SK-N-MC (cell line): ENCODE measurements at regions not wholly inside any gene's neighbourhood (a gene's known extent, or its start where the extent isn't known, plus 50 kb on each side); places are given as distances from the start of the nearest gene placed in this dataset.

Experiments used
- EZH2 ChIP-seq: fragments of 200-600 bp; sonication (generic); IDR thresholded peaks from one replicate; pipeline ENCODE4 v1.6.1; 2017; ENCODE audit warnings: antibody characterized with exemption
- POLR2AphosphoS5 ChIP-seq: IDR thresholded peaks from 2 replicates; pipeline ENCODE4 v1.6.1; 2012; ENCODE audit warnings: mild to moderate bottlenecking, low read depth, low read length, borderline replicate concordance

DNA sequence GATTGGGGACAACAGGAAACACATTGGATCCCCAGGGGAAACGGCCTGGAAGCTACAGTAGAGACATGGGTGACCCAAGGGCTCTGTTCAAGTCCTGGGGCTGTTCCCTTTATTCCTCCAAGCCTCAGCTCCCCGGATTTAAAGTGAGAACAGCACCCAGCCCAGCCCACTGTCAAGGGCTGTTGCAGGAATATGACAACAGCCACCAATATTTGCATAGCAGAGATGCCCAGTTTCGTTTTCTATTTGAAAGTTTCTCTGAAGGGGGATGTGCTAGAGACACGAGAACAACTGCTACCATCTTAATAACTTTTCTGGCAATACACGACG lies 81.1 kb upstream of the WNT7B start:
- TF ChIP-seq EZH2, result no peak
- no peak for TF ChIP-seq POLR2AphosphoS5
